Activated CD8-positive, alpha-beta T cell treated with anti-CD3 and anti-CD28 coated beads for 36 hours (primary cell): ENCODE measurements at regions not wholly inside any gene's neighbourhood (a gene's known extent, or its start where the extent isn't known, plus 50 kb on each side); places are given as distances from the start of the nearest gene placed in this dataset.

ENCODE experiments used
- ATAC-seq: fragments of 200-7000 bp; cut with Tn5 transposase; one replicate; pipeline ENCODE4 v1.10.0; 2021; ENCODE audit warnings: mild to moderate bottlenecking, moderate library complexity
- CTCF ChIA-PET: fragments of 350-600 bp; sonication (Branson Sonifier 250); formaldehyde crosslinking; loops from one replicate; lab custom pipeline; 2021; ENCODE audit warnings: antibody characterized with exemption; lab: Charles Lee
- POLR2A ChIA-PET: fragments of 350-600 bp; sonication (Branson Sonifier 250); formaldehyde crosslinking; loops from one replicate; lab custom pipeline; 2021; ENCODE audit warnings: antibody characterized with exemption; lab: Charles Lee
- DNase-seq: peaks from one replicate; pipeline ENCODE4 v3.0.0-alpha.2; 2020
- H3K27ac Mint-ChIP-seq: one replicate; pipeline ENCODE4 v1.8.0; 2021; ENCODE audit warnings: mild to moderate bottlenecking, mixed read lengths
- H3K27me3 Mint-ChIP-seq: one replicate; pipeline ENCODE4 v1.8.0; 2021; ENCODE audit warnings: mixed read lengths
- H3K36me3 Mint-ChIP-seq: one replicate; pipeline ENCODE4 v1.8.0; 2021; ENCODE audit warnings: low read depth, mixed read lengths
- H3K4me1 Mint-ChIP-seq: one replicate; pipeline ENCODE4 v1.8.0; 2021; ENCODE audit warnings: low read depth, mixed read lengths
- H3K4me3 Mint-ChIP-seq: one replicate; pipeline ENCODE4 v1.8.0; 2021; ENCODE audit warnings: mild to moderate bottlenecking, moderate library complexity, mixed read lengths
- H3K9me3 Mint-ChIP-seq: one replicate; pipeline ENCODE4 v1.8.0; 2021; ENCODE audit warnings: mixed read lengths
- CTCF ChIP-seq: fragments of 200-600 bp; IDR thresholded peaks from one replicate; pipeline ENCODE4 v1.8.0; 2022; ENCODE audit warnings: antibody characterized with exemption, mild to moderate bottlenecking
- intact Hi-C: fragments of 100-400 bp; cut with micrococcal nuclease; formaldehyde crosslinking; loops from one replicate; pipeline ENCODE4 v1.10.0; 2022

DNA sequence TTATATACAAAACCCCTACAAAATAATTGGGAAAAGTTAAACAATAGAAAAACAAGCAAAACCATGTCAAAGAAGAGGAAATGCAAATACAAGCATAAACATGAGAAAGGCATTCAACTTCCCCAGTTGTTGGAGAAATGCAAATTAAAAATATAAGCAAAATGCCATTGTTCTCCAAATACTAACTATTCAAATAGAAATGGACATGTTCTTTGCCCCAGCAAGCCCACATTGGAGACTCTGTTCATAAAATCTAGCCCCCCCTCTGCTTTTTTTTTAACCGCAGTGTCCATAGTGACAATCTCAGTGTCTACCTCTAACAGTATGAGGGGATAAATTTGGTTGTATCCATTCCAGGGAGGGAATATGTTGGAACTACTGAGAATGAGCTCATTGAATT, 59.7 kb upstream of the LCTL start:
- Mint-ChIP-seq H3K9me3 (no peaks in the 10 kb centered on the region), H3K36me3 (no peaks in the 10 kb centered on the region), H3K27me3 (peaks cover 15% of the 10 kb centered on the region), H3K4me3 (no peak overlapping the region), H3K27ac (no peak overlapping the region), H3K4me1 (no peaks in the 10 kb centered on the region)
- intact Hi-C loops = no loop called here
- DNase-seq = no peak
- ChIA-PET POLR2A (no interaction called here), CTCF (interaction anchor here (4.9 kb wide), 1 partner anchor 226 kb away, joined by 14 read pairs; no protein-coding TSS in a partner anchor)
- no peak for TF ChIP-seq CTCF
- ATAC-seq = no peak

- no peak for TF ChIP-seq CTCF
- no peaks in the 10 kb centered on the region for H3K36me3 Mint-ChIP-seq
- H3K4me1 Mint-ChIP-seq = no peaks in the 10 kb centered on the region
- intact Hi-C loops = no loop called here
- ATAC-seq (no peak), DNase-seq (no peak)
- peaks cover 10% of the 10 kb centered on the region for H3K27me3 Mint-ChIP-seq
- H3K9me3 Mint-ChIP-seq = no peaks in the 10 kb centered on the region
- ChIA-PET CTCF (interaction anchor here (4.9 kb wide), 1 partner anchor 226 kb away, joined by 14 read pairs; no protein-coding TSS in a partner anchor), POLR2A (no interaction called here)
- H3K4me3 Mint-ChIP-seq = no peak overlapping the region
- H3K27ac Mint-ChIP-seq = no peak overlapping the region
These were observed 60.2 kb upstream of the LCTL start for GRCh38 chr15:66625974-66626373.

DNA sequence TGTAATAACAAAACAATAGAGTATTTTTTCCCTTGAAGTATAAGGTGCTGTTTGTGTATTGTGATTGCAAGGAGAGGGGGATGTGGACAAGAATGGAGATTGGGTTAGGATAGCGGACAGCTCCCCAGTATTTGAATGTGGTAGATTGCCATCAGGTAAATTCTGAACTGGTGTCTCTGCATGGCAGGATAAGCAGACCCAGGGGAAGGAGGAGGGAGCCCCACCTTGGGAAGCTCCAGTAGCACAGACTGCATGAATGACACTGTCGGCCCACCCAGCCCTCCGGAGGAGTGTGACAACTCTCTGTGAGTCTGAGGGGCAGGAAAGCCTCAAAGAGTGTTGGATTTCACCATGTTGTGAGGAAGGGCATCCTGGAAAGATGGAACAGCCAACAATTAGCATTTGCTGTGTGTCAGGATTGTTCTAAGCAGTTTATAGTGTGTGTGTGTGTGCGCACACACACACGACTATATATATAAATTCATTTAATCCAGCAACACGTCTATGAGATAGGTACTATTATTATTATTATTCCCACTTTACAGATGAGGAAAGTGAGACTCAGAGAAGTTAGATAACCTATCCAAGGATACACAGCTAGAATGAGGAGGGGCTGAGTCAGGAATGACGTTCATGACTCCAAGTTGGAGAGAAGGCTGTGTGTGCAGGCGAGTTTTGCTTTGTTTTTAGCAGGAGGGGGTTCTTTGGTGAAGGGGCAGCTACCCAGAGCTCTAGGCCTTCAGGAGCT, 63.4 kb upstream of the LCTL start:
- H3K27ac Mint-ChIP-seq = no peak overlapping the region
- no peak overlapping the region for H3K4me3 Mint-ChIP-seq
- intact Hi-C loops = no loop called here
- TF ChIP-seq CTCF = no peak
- ATAC-seq (no peak), DNase-seq (no peak)
- no peaks in the 10 kb centered on the region for H3K36me3 Mint-ChIP-seq
- POLR2A ChIA-PET = no interaction called here
- H3K4me1 Mint-ChIP-seq = no peaks in the 10 kb centered on the region
- no peaks in the 10 kb centered on the region for H3K9me3 Mint-ChIP-seq
- H3K27me3 Mint-ChIP-seq = no peaks in the 10 kb centered on the region
- CTCF ChIA-PET = interaction anchor here (3.0 to 4.9 kb wide), 2 partner anchors 10 to 223 kb away, joined by 9 to 14 read pairs; no protein-coding TSS in a partner anchor

GRCh38 chr15:66629817-66630576, 64.2 kb upstream of the LCTL start:
- H3K9me3 Mint-ChIP-seq = no peaks in the 10 kb centered on the region
- ChIA-PET POLR2A (no interaction called here), CTCF (interaction anchor here (3.0 kb wide), 1 partner anchor 11 kb away, joined by 9 read pairs; no protein-coding TSS in a partner anchor)
- H3K4me3 Mint-ChIP-seq = no peak overlapping the region
- TF ChIP-seq CTCF = no peak
- no peaks in the 10 kb centered on the region for H3K36me3 Mint-ChIP-seq
- DNase-seq (no peak), ATAC-seq (no peak)
- H3K27ac Mint-ChIP-seq = no peak overlapping the region
- H3K27me3 Mint-ChIP-seq = no peaks in the 10 kb centered on the region
- intact Hi-C loops = no loop called here
- no peaks in the 10 kb centered on the region for H3K4me1 Mint-ChIP-seq
